ENCODE measurements at regions not wholly inside any gene's neighbourhood (a gene's known extent, or its start where the extent isn't known, plus 50 kb on each side); places are given as distances from the start of the nearest gene placed in this dataset.

- no peak overlapping the region for H3K27ac ChIP-seq (ENCODE audit: insufficient read length, low read depth, low read length)
- H3K9ac ChIP-seq (ENCODE audit: extremely low read depth, insufficient read length, low read length), result no peak overlapping the region
- Mint-ChIP-seq H3K4me3 (no peak overlapping the region), H3K27ac (no peak overlapping the region), H3K4me1 (no peaks in the 10 kb centered on the region), H3K27me3 (ENCODE audit: low read depth) (no peaks in the 10 kb centered on the region), H3K36me3 (ENCODE audit: insufficient read depth in 1 of 3, low read depth in 3 of 3) (peaks cover 0 to 3% (median 0%) of the 10 kb centered on the region in 3 experiments; a peak in 1 of 7 replicates), H3K9me3 (peaks cover 0 to 3% of the 10 kb centered on the region in 2 experiments; a peak in 1 of 5 replicates)
- H2AK5ac ChIP-seq (ENCODE audit: insufficient read length, low read length), result no peak overlapping the region
- no peaks in the 10 kb centered on the region for H3K4me1 ChIP-seq (ENCODE audit: insufficient read depth, low read length)
- no peak overlapping the region for H3T11ph ChIP-seq (ENCODE audit: low read length)
- no peaks in the 10 kb centered on the region for H3K79me2 ChIP-seq (ENCODE audit: insufficient read depth, low read length)
- no peaks in the 10 kb centered on the region for H4K20me1 ChIP-seq (ENCODE audit: control insufficient read depth, insufficient read depth, insufficient read length)
- H4K5ac ChIP-seq (ENCODE audit: insufficient read length, low read depth, low read length), result no peak overlapping the region
- H2BK5ac ChIP-seq (ENCODE audit: insufficient read length, low read length), result no peak overlapping the region
- no peaks in the 10 kb centered on the region for H3K9me3 ChIP-seq (ENCODE audit: control insufficient read depth, low read depth, low read length)
- no peak overlapping the region for H3K4me2 ChIP-seq (ENCODE audit: insufficient read depth, insufficient read length, low read length)
- WGBS (ENCODE audit: extremely low coverage, insufficient read length, low lambda C conversion rate), result no CpG with 5 or more reads among the region's 2 CpGs
- H2AFZ ChIP-seq (ENCODE audit: low read length), result no peak overlapping the region
- H2BK120ac ChIP-seq (ENCODE audit: low read depth, low read length, poor library complexity, severe bottlenecking), result no peak overlapping the region
- H2BK15ac ChIP-seq (ENCODE audit: low read depth, low read length), result no peak overlapping the region
- H3K4ac ChIP-seq (ENCODE audit: low read depth, low read length), result no peak overlapping the region
- no peak overlapping the region for H2BK20ac ChIP-seq (ENCODE audit: low read depth, low read length, poor library complexity, severe bottlenecking)
- no peak overlapping the region for H4K8ac ChIP-seq (replicated peaks; ENCODE audit: insufficient read length, low read depth, low read length)
- no peak overlapping the region for H3K56ac ChIP-seq (ENCODE audit: insufficient read length, low read depth, low read length)
- H2BK12ac ChIP-seq (ENCODE audit: insufficient read length, low read depth, low read length), result no peak overlapping the region
- H3K14ac ChIP-seq (ENCODE audit: insufficient read depth, low read length), result no peak overlapping the region
- TF ChIP-seq CTCF (conservative IDR thresholded peaks at IDR 0.05), result no peak
- H3K27me3 ChIP-seq (ENCODE audit: insufficient read depth, low read length), result no peaks in the 10 kb centered on the region
- H3K23ac ChIP-seq (ENCODE audit: insufficient read length, low read depth, low read length), result no peak overlapping the region
- H3K18ac ChIP-seq (ENCODE audit: insufficient read length, low read depth, low read length), result no peak overlapping the region
- H3K79me1 ChIP-seq (ENCODE audit: insufficient read depth, low read depth, low read length, poor library complexity, severe bottlenecking), result no peaks in the 10 kb centered on the region
- H3K23me2 ChIP-seq (ENCODE audit: insufficient read length, low read depth, low read length, poor library complexity, severe bottlenecking), result no peaks in the 10 kb centered on the region
- no peak for DNase-seq
- no peak overlapping the region for H4K91ac ChIP-seq (ENCODE audit: insufficient read length, low read depth, low read length)
Measured at GRCh38 chr4:33725861-33726260, 2518.5 kb downstream of the ARAP2 start.

Data from H9 (cell line).